Neuron (in vitro differentiated cells): ENCODE measurements at regions not wholly inside any gene's neighbourhood (a gene's known extent, or its start where the extent isn't known, plus 50 kb on each side); places are given as distances from the start of the nearest gene placed in this dataset.

Source experiments
- H2AFZ ChIP-seq: one replicate; pipeline ENCODE4 v1.6.1; 2013; ENCODE audit warnings: low read depth, mild to moderate bottlenecking, inconsistent platforms, low read length, moderate library complexity
- H3K27me3 ChIP-seq: one replicate; pipeline ENCODE4 v1.6.1; 2013; ENCODE audit warnings: low read length; ENCODE audit not compliant: insufficient read depth
- H3K36me3 ChIP-seq: one replicate; pipeline ENCODE4 v1.6.1; 2013; ENCODE audit warnings: low read length; ENCODE audit not compliant: insufficient read depth
- H3K4me1 ChIP-seq: one replicate; pipeline ENCODE4 v1.6.1; 2013; ENCODE audit warnings: low read length; ENCODE audit not compliant: insufficient read depth
- H3K4me3 ChIP-seq: 2 replicates; pipeline ENCODE4 v1.5.1; 2013; ENCODE audit warnings: mild to moderate bottlenecking, low read length, moderate library complexity
- H3K9me3 ChIP-seq: one replicate; pipeline ENCODE4 v1.6.1; 2013; ENCODE audit warnings: low read length

- no peak overlapping the region for H3K4me3 ChIP-seq
- H2AFZ ChIP-seq: no peak overlapping the region
- no peaks in the 10 kb centered on the region for H3K27me3 ChIP-seq
- no peaks in the 10 kb centered on the region for H3K36me3 ChIP-seq
- H3K4me1 ChIP-seq: no peaks in the 10 kb centered on the region
- H3K9me3 ChIP-seq: no peaks in the 10 kb centered on the region
Measured at GRCh38 chr5:23269981-23270380, 237.4 kb upstream of the PRDM9 start.

GRCh38 chr5:23268136-23268535 is 239.3 kb upstream of the PRDM9 start:
- no peaks in the 10 kb centered on the region for H3K9me3 ChIP-seq
- H3K4me1 ChIP-seq: no peaks in the 10 kb centered on the region
- no peaks in the 10 kb centered on the region for H3K27me3 ChIP-seq
- H3K36me3 ChIP-seq: no peaks in the 10 kb centered on the region
- no peak overlapping the region for H3K4me3 ChIP-seq
- H2AFZ ChIP-seq: no peak overlapping the region

GRCh38 chr5:23260621-23261020 is 246.8 kb upstream of the PRDM9 start:
- no peaks in the 10 kb centered on the region for H3K27me3 ChIP-seq
- H3K36me3 ChIP-seq: no peaks in the 10 kb centered on the region
- no peaks in the 10 kb centered on the region for H3K9me3 ChIP-seq
- no peak overlapping the region for H3K4me3 ChIP-seq
- no peaks in the 10 kb centered on the region for H3K4me1 ChIP-seq
- no peak overlapping the region for H2AFZ ChIP-seq

GRCh38 chr5:23257656-23258055 is 249.8 kb upstream of the PRDM9 start:
- no peaks in the 10 kb centered on the region for H3K4me1 ChIP-seq
- H3K4me3 ChIP-seq: no peak overlapping the region

GRCh38 chr5:23253621-23254198 is 253.7 kb upstream of the PRDM9 start:
- Histone ChIP-seq H2AFZ (no peak overlapping the region), H3K9me3 (no peaks in the 10 kb centered on the region), H3K4me3 (no peak overlapping the region), H3K27me3 (no peaks in the 10 kb centered on the region), H3K4me1 (no peaks in the 10 kb centered on the region), H3K36me3 (no peaks in the 10 kb centered on the region)

More at GRCh38 chr5:23257656-23258055, 249.8 kb upstream of the PRDM9 start:
- no peaks in the 10 kb centered on the region for H3K36me3 ChIP-seq
- H2AFZ ChIP-seq: no peak overlapping the region
- no peaks in the 10 kb centered on the region for H3K27me3 ChIP-seq
- H3K9me3 ChIP-seq: no peaks in the 10 kb centered on the region

GRCh38 chr5:23242891-23243290 is 264.5 kb upstream of the PRDM9 start:
- H3K36me3 ChIP-seq: no peaks in the 10 kb centered on the region
- H2AFZ ChIP-seq: no peak overlapping the region
- H3K4me3 ChIP-seq: no peak overlapping the region

GRCh38 chr5:23235246-23235645 is 272.2 kb upstream of the PRDM9 start:
- H2AFZ ChIP-seq: no peak overlapping the region
- no peaks in the 10 kb centered on the region for H3K36me3 ChIP-seq
- H3K4me3 ChIP-seq: no peak overlapping the region
- H3K4me1 ChIP-seq: peaks cover 20% of the 10 kb centered on the region
- H3K27me3 ChIP-seq: no peaks in the 10 kb centered on the region
- H3K9me3 ChIP-seq: no peaks in the 10 kb centered on the region

More at GRCh38 chr5:23242891-23243290, 264.5 kb upstream of the PRDM9 start:
- no peaks in the 10 kb centered on the region for H3K9me3 ChIP-seq
- no peaks in the 10 kb centered on the region for H3K4me1 ChIP-seq
- no peaks in the 10 kb centered on the region for H3K27me3 ChIP-seq

- Histone ChIP-seq H3K36me3 (no peaks in the 10 kb centered on the region), H3K4me1 (peaks cover 20% of the 10 kb centered on the region), H3K27me3 (no peaks in the 10 kb centered on the region), H3K9me3 (no peaks in the 10 kb centered on the region), H2AFZ (no peak overlapping the region), H3K4me3 (no peak overlapping the region)
Measured at GRCh38 chr5:23234197-23234596, 273.2 kb upstream of the PRDM9 start.

GRCh38 chr5:23223846-23224245 is 283.6 kb upstream of the PRDM9 start:
- H2AFZ ChIP-seq: no peak overlapping the region
- no peaks in the 10 kb centered on the region for H3K9me3 ChIP-seq
- no peak overlapping the region for H3K4me3 ChIP-seq
- no peaks in the 10 kb centered on the region for H3K4me1 ChIP-seq
- no peaks in the 10 kb centered on the region for H3K36me3 ChIP-seq
- H3K27me3 ChIP-seq: no peaks in the 10 kb centered on the region

GRCh38 chr5:23221831-23222230 is 285.6 kb upstream of the PRDM9 start:
- Histone ChIP-seq H3K36me3 (no peaks in the 10 kb centered on the region), H3K27me3 (no peaks in the 10 kb centered on the region), H2AFZ (no peak overlapping the region)

GRCh38 chr5:23217159-23217558 is 290.2 kb upstream of the PRDM9 start:
- Histone ChIP-seq H3K36me3 (no peaks in the 10 kb centered on the region), H2AFZ (no peak overlapping the region), H3K27me3 (no peaks in the 10 kb centered on the region), H3K4me3 (no peak overlapping the region), H3K9me3 (no peaks in the 10 kb centered on the region), H3K4me1 (no peaks in the 10 kb centered on the region)

More at GRCh38 chr5:23221831-23222230, 285.6 kb upstream of the PRDM9 start:
- Histone ChIP-seq H3K4me1 (no peaks in the 10 kb centered on the region), H3K4me3 (no peak overlapping the region), H3K9me3 (no peaks in the 10 kb centered on the region)

GRCh38 chr5:23216345-23216744 is 291.1 kb upstream of the PRDM9 start:
- H3K4me3 ChIP-seq: no peak overlapping the region
- H2AFZ ChIP-seq: no peak overlapping the region
- no peaks in the 10 kb centered on the region for H3K27me3 ChIP-seq
- no peaks in the 10 kb centered on the region for H3K9me3 ChIP-seq
- H3K4me1 ChIP-seq: no peaks in the 10 kb centered on the region
- no peaks in the 10 kb centered on the region for H3K36me3 ChIP-seq

GRCh38 chr5:23208959-23209431 is 298.4 kb upstream of the PRDM9 start:
- Histone ChIP-seq H3K9me3 (no peaks in the 10 kb centered on the region), H2AFZ (no peak overlapping the region), H3K27me3 (no peaks in the 10 kb centered on the region), H3K36me3 (no peaks in the 10 kb centered on the region), H3K4me1 (no peaks in the 10 kb centered on the region), H3K4me3 (no peak overlapping the region)

GRCh38 chr5:23204111-23204510 is 303.3 kb upstream of the PRDM9 start:
- Histone ChIP-seq H3K36me3 (no peaks in the 10 kb centered on the region), H3K9me3 (no peaks in the 10 kb centered on the region), H2AFZ (no peak overlapping the region), H3K4me3 (no peak overlapping the region), H3K27me3 (no peaks in the 10 kb centered on the region), H3K4me1 (no peaks in the 10 kb centered on the region)
